GM10248 (cell line): ENCODE measurements at regions not wholly inside any gene's neighbourhood (a gene's known extent, or its start where the extent isn't known, plus 50 kb on each side); places are given as distances from the start of the nearest gene placed in this dataset.

ENCODE experiments used
- CTCF ChIA-PET: fragments of 300-600 bp; sonication (Branson Sonifier 250); formaldehyde crosslinking; extraction: SDS; loops from one replicate; lab custom pipeline; 2021; ENCODE audit warnings: antibody characterized with exemption; lab: Yijun Ruan, JAX
- POLR2A ChIA-PET: fragments of 350-650 bp; sonication (Branson Sonifier 250); formaldehyde crosslinking; extraction: SDS; loops from one replicate; lab custom pipeline; 2020; ENCODE audit warnings: antibody characterized with exemption; lab: Yijun Ruan, JAX
- DNase-seq: peaks from one replicate; pipeline ENCODE4 v3.0.0; 2012; ENCODE audit errors: extremely low spot score
- TF ChIP-seq, protein P1 (sequence below): IDR thresholded peaks from 2 replicates; pipeline ENCODE4 v1.5.1; 2012; ENCODE audit warnings: mild to moderate bottlenecking, low read depth; ENCODE audit errors: extremely low read depth, missing control alignments, control extremely low read depth

DNA sequence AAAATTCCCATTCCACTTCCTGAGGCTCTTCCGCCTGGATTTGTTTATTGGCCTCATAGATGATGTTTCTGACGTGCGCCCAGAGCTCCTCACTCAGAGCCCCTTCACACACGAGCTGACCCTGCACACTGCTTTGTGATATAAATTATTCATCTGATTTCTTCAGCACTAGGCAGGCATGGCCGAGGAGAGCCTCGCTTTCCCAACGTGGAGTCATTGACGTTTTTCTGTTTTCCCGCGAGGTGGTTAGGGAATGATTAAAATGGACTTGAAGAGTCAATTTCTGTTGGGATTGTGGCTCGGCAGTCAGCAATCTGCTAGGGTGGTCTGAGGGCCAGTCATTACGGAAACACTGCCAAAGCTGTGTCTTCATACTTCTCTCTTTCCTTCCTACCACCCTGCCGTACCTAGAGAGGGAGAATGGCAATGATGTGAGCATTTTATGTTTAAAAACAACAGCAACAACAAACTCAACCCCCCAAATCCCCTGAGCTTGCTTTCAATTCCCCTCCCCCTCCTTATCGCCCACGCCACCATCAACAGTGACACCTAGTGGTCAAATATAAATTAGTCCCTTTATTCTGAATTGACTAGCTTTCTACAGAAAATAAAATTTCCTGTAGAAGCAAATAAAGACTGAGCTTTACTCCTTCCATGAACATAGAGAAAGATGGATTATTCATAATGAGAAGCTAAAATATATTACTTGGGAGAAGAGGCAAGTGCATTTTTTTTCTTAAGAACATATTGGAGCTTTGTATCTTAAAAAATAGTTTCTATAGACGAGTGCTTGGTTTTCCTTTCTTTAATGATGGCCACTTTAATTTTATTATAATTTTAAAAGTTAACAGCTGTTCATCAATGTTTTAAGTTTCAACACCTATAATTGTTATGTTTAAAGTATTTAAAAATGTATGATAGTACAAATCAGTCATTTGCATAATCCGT is 285.1 kb downstream of the MTX2 start:
- ChIA-PET POLR2A (no interaction called here), CTCF (interaction anchor here (0.7 to 4.0 kb wide), 58 partner anchors 9 to 1234 kb away, joined by 3 to 34 read pairs (median 4); no protein-coding TSS in a partner anchor)
- peak; percentile 68 for DNase-seq
- TF ChIP-seq, protein P1, sequence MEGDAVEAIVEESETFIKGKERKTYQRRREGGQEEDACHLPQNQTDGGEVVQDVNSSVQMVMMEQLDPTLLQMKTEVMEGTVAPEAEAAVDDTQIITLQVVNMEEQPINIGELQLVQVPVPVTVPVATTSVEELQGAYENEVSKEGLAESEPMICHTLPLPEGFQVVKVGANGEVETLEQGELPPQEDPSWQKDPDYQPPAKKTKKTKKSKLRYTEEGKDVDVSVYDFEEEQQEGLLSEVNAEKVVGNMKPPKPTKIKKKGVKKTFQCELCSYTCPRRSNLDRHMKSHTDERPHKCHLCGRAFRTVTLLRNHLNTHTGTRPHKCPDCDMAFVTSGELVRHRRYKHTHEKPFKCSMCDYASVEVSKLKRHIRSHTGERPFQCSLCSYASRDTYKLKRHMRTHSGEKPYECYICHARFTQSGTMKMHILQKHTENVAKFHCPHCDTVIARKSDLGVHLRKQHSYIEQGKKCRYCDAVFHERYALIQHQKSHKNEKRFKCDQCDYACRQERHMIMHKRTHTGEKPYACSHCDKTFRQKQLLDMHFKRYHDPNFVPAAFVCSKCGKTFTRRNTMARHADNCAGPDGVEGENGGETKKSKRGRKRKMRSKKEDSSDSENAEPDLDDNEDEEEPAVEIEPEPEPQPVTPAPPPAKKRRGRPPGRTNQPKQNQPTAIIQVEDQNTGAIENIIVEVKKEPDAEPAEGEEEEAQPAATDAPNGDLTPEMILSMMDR, result peak; percentile 56

DNA sequence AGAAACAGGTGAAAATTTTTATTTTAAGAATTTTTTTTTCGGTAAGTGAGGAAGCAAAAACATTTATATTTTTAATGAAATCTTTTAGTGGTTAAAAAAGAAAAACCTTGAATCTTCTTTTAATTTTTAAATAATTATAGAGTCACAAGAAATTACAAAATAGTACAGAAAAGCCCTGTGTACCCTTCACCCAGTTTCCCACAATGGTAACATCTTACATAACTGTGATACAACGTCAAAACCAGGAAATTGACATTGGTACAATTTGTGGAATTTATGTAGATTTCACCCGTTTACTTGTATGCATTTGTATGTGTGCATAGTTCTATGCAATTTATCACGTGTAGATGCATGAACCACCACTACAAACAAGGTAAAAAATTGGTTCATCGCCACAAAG is 285.9 kb downstream of the MTX2 start:
- no peak for DNase-seq
- TF ChIP-seq, protein P1, result no peak
- POLR2A ChIA-PET, result no interaction called here
- CTCF ChIA-PET, result interaction anchor here (0.7 to 4.0 kb wide), 52 partner anchors 9 to 1235 kb away, joined by 3 to 34 read pairs (median 4); no protein-coding TSS in a partner anchor

- POLR2A ChIA-PET, result no interaction called here
These were observed 286.5 kb downstream of the MTX2 start for GRCh38 chr2:176555781-176556180.

DNA sequence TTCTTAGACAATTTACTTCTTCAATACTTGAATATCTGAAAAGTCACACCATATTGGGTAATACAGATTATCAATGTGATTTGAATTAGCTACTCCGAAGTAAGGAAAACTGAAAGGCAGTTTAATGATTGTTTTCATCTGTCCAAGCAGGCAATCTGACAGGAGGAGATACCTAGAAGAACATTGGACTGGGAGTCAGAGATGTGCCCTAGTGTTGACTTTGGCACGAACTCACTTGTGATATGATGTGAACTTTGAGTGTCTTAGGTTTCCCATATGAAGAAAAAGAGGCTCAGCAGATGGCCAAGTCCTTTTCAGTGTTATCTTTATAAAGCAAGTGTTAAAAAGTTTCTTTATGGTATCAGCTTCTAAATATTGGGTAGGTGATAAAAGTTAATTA is 287.1 kb downstream of the MTX2 start:
- ChIA-PET POLR2A (no interaction called here), CTCF (interaction anchor here (1.2 kb wide), 1 partner anchor 415 kb away, joined by 4 read pairs; no protein-coding TSS in a partner anchor)
- no peak for DNase-seq
- TF ChIP-seq, protein P1, result no peak

More at GRCh38 chr2:176555781-176556180, 286.5 kb downstream of the MTX2 start:
- DNase-seq, result no peak
- TF ChIP-seq, protein P1, result no peak
- CTCF ChIA-PET, result interaction anchor here (1.2 kb wide), 1 partner anchor 415 kb away, joined by 4 read pairs; no protein-coding TSS in a partner anchor

DNA sequence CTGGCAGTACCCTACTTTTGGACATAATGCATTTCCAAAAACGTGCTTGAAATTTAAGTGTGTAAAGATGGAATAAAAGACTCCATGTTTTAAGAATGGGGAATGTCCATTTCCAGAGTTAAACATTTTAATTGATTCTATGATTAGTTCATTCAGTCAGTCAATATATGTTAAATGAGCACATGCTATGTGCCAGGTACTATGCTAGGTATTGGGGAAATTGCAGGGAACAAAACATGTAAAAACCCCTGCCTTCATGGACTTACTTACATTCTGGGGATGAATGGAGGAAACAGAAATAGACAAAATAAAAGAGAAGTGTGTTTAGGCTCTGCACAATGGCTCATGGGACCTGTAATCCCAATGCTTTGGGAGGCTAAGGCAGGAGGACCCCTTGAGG is 288.6 kb downstream of the MTX2 start:
- POLR2A ChIA-PET, result no interaction called here
- DNase-seq, result no peak
- CTCF ChIA-PET, result no interaction called here
- TF ChIP-seq, protein P1, result no peak

- CTCF ChIA-PET, result interaction anchor here (1.1 kb wide), 1 partner anchor 418 kb away, joined by 7 read pairs; no protein-coding TSS in a partner anchor
- TF ChIP-seq, protein P1, result no peak
- DNase-seq, result no peak
- POLR2A ChIA-PET, result no interaction called here
These were observed 289.4 kb downstream of the MTX2 start for GRCh38 chr2:176558574-176559140.
